ENCODE measurements at regions not wholly inside any gene's neighbourhood (a gene's known extent, or its start where the extent isn't known, plus 50 kb on each side); places are given as distances from the start of the nearest gene placed in this dataset.

DNA sequence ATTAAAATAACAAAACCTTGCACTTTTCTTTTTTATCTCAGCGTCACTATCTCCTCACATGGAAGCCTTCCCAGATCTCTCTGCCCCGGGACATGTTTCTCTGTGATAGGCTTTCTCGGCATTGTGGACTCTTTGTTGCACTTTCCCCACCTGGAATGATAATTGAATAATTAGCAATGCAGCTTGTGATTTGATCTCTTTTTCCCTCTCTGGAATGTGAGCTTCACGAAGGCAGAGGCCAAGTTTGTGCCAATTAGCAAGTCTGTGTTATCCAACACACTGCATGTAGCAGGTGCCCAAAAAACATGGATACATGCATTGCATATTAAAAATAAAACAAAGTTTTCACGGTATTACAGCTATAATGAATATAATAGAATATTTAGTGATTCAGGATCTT lies 431.2 kb downstream of the HAPSTR1 start:
- TF ChIP-seq, protein P1, sequence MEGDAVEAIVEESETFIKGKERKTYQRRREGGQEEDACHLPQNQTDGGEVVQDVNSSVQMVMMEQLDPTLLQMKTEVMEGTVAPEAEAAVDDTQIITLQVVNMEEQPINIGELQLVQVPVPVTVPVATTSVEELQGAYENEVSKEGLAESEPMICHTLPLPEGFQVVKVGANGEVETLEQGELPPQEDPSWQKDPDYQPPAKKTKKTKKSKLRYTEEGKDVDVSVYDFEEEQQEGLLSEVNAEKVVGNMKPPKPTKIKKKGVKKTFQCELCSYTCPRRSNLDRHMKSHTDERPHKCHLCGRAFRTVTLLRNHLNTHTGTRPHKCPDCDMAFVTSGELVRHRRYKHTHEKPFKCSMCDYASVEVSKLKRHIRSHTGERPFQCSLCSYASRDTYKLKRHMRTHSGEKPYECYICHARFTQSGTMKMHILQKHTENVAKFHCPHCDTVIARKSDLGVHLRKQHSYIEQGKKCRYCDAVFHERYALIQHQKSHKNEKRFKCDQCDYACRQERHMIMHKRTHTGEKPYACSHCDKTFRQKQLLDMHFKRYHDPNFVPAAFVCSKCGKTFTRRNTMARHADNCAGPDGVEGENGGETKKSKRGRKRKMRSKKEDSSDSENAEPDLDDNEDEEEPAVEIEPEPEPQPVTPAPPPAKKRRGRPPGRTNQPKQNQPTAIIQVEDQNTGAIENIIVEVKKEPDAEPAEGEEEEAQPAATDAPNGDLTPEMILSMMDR (IDR thresholded peaks at IDR 0.05; ENCODE audit: low read length), result no peak
- TF ChIP-seq EZH2 (IDR thresholded peaks at IDR 0.05; ENCODE audit: borderline replicate concordance, low read length), result no peak

Measured in OCI-LY1 (cell line).